ENCODE measurements at regions not wholly inside any gene's neighbourhood (a gene's known extent, or its start where the extent isn't known, plus 50 kb on each side); places are given as distances from the start of the nearest gene placed in this dataset.

- H3K4me1 ChIP-seq: no peaks in the 10 kb centered on the region
- 65 to 91% (median 77%) methylated on average over 2 of the region's 2 CpGs for WGBS, 5 donors
- DNase-seq: no peak
- no peaks in the 10 kb centered on the region for H3K27me3 ChIP-seq (replicated peaks in 1 of 7)
- no peak overlapping the region for H3K4me3 ChIP-seq
- H3K9me3 ChIP-seq: no peaks in the 10 kb centered on the region
- H3K27ac ChIP-seq: no peak overlapping the region
- no peaks in the 10 kb centered on the region for H3K36me3 ChIP-seq
- intact Hi-C loops (cut with DNase I; ENCODE audit: low total_unique reads): no loop called here
- TF ChIP-seq POLR2A (IDR thresholded peaks at IDR 0.05): no peak
- no peak for TF ChIP-seq POLR2AphosphoS5 (IDR thresholded peaks at IDR 0.05)
- TF ChIP-seq, protein P1, sequence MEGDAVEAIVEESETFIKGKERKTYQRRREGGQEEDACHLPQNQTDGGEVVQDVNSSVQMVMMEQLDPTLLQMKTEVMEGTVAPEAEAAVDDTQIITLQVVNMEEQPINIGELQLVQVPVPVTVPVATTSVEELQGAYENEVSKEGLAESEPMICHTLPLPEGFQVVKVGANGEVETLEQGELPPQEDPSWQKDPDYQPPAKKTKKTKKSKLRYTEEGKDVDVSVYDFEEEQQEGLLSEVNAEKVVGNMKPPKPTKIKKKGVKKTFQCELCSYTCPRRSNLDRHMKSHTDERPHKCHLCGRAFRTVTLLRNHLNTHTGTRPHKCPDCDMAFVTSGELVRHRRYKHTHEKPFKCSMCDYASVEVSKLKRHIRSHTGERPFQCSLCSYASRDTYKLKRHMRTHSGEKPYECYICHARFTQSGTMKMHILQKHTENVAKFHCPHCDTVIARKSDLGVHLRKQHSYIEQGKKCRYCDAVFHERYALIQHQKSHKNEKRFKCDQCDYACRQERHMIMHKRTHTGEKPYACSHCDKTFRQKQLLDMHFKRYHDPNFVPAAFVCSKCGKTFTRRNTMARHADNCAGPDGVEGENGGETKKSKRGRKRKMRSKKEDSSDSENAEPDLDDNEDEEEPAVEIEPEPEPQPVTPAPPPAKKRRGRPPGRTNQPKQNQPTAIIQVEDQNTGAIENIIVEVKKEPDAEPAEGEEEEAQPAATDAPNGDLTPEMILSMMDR (IDR thresholded peaks at IDR 0.05 in 8 of 11, conservative IDR thresholded peaks at IDR 0.05 in 3 of 11): no peak
These were observed 462.7 kb upstream of the PKN2 start for GRCh38 chr1:88221411-88221810.

DNA sequence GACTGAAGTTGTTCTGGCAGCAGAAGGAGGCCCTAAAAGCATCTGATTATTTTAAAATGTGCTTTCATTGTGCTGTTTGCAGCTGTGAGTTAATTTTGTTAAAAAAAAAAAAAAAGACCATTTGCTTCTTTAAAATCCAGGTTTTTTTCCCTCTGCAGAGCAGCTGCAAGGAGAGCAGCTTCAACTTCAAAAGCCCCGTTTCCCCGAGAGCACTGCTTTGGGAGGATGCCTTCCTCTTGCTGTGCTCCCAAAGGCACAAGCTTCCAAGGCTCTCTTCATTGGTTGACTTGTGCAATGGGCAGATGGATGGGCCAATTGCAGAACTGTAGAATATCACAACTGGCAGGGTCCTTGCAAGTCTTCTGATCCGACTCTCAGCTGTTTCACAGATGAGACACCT is 459.2 kb upstream of the PKN2 start:
- WGBS, 5 donors: 86 to 97% (median 90%) methylated on average over 3 of the region's 3 CpGs
- no peak for DNase-seq
- TF ChIP-seq, protein P1 (IDR thresholded peaks at IDR 0.05 in 8 of 11, conservative IDR thresholded peaks at IDR 0.05 in 3 of 11): no peak
- no peak for TF ChIP-seq POLR2AphosphoS5 (IDR thresholded peaks at IDR 0.05)
- no peak for TF ChIP-seq POLR2A (IDR thresholded peaks at IDR 0.05)

GRCh38 chr1:88228114-88228513 is 456.0 kb upstream of the PKN2 start:
- Histone ChIP-seq H3K9me3 (no peaks in the 10 kb centered on the region), H3K4me3 (no peak overlapping the region), H3K27me3 (replicated peaks in 1 of 7) (no peaks in the 10 kb centered on the region), H3K36me3 (no peaks in the 10 kb centered on the region), H3K4me1 (no peaks in the 10 kb centered on the region), H3K27ac (no peak overlapping the region)
- no peak for DNase-seq
- intact Hi-C loops (cut with DNase I; ENCODE audit: low total_unique reads): no loop called here
- 50 to 71% (median 52%) methylated on average over 3 of the region's 3 CpGs for WGBS, 5 donors
- TF ChIP-seq POLR2AphosphoS5 (IDR thresholded peaks at IDR 0.05) (no peak), POLR2A (IDR thresholded peaks at IDR 0.05) (no peak)
- TF ChIP-seq, protein P1 (IDR thresholded peaks at IDR 0.05 in 8 of 11, conservative IDR thresholded peaks at IDR 0.05 in 3 of 11): no peak

More for the DNA sequence above, 459.2 kb upstream of the PKN2 start:
- Histone ChIP-seq H3K27ac (no peak overlapping the region), H3K36me3 (no peaks in the 10 kb centered on the region), H3K27me3 (replicated peaks in 1 of 7) (no peaks in the 10 kb centered on the region), H3K4me1 (no peaks in the 10 kb centered on the region), H3K9me3 (no peaks in the 10 kb centered on the region), H3K4me3 (no peak overlapping the region)
- intact Hi-C loops (cut with DNase I; ENCODE audit: low total_unique reads): no loop called here

- Histone ChIP-seq H3K27me3 (replicated peaks in 1 of 7) (no peaks in the 10 kb centered on the region), H3K36me3 (no peaks in the 10 kb centered on the region), H3K4me3 (no peak overlapping the region), H3K27ac (no peak overlapping the region), H3K9me3 (no peaks in the 10 kb centered on the region), H3K4me1 (no peaks in the 10 kb centered on the region)
- no peak for TF ChIP-seq POLR2A (IDR thresholded peaks at IDR 0.05)
- TF ChIP-seq POLR2AphosphoS5 (IDR thresholded peaks at IDR 0.05): no peak
- TF ChIP-seq, protein P1 (IDR thresholded peaks at IDR 0.05 in 8 of 11, conservative IDR thresholded peaks at IDR 0.05 in 3 of 11): no peak
- DNase-seq: no peak
- 86 to 98% (median 94%) methylated on average over 3 of the region's 3 CpGs for WGBS, 5 donors
- intact Hi-C loops (cut with DNase I; ENCODE audit: low total_unique reads): no loop called here
These were observed 453.9 kb upstream of the PKN2 start for GRCh38 chr1:88230126-88230525.
